H1 (cell line): ENCODE measurements at regions not wholly inside any gene's neighbourhood (a gene's known extent, or its start where the extent isn't known, plus 50 kb on each side); places are given as distances from the start of the nearest gene placed in this dataset.

Experiments used
- ASH2L ChIP-seq: fragments of 200-600, 300-600 bp; sonication (generic); IDR thresholded peaks from one replicate; pipeline ENCODE4 v1.7.1; 2017; ENCODE audit warnings: low read length
- BRCA1 ChIP-seq: IDR thresholded peaks from 2 replicates; pipeline ENCODE4 v1.6.1; 2012; ENCODE audit warnings: low read depth, low read length, improper control_type of control experiment
- CEBPB ChIP-seq: IDR thresholded peaks from 2 replicates; pipeline ENCODE4 v1.6.1; 2012; ENCODE audit warnings: low read depth, low read length
- CHD1 ChIP-seq: IDR thresholded peaks from 2 replicates; pipeline ENCODE4 v1.6.1; 2012; ENCODE audit warnings: low read depth, low read length, improper control_type of control experiment
- EGR1 ChIP-seq: IDR thresholded peaks from 2 replicates; pipeline ENCODE4 v1.6.1; 2011; ENCODE audit warnings: low read depth, low read length, borderline replicate concordance
- FOSL1 ChIP-seq: IDR thresholded peaks from 2 replicates; pipeline ENCODE4 v1.6.1; 2011; ENCODE audit warnings: mild to moderate bottlenecking, low read depth, low read length, moderate library complexity; ENCODE audit not compliant: insufficient read depth
- GTF2F1 ChIP-seq: IDR thresholded peaks from 2 replicates; pipeline ENCODE4 v1.6.1; 2012; ENCODE audit warnings: low read depth, low read length, improper control_type of control experiment, borderline replicate concordance
- POLR2AphosphoS5 ChIP-seq: IDR thresholded peaks from 2 replicates; pipeline ENCODE4 v1.6.1; 2011; ENCODE audit warnings: low read depth, low read length
- SP4 ChIP-seq: IDR thresholded peaks from 2 replicates; pipeline ENCODE4 v1.6.1; 2012; ENCODE audit warnings: low read length, inconsistent platforms
- TF ChIP-seq, protein P1 (sequence below): fragments of 300-600 bp; sonication (generic); IDR thresholded peaks from 2 replicates; pipeline ENCODE4 v1.7.1; 2012; ENCODE audit warnings: low read length, moderate library complexity, mild to moderate bottlenecking, inconsistent platforms; ENCODE audit not compliant: insufficient replicate concordance
- TF ChIP-seq, protein P2 (sequence below), 3 experiments: IDR thresholded peaks; 1 replicate in 2 of 3; 2 replicates in 1 of 3; pipeline versions ENCODE4 v1.5.1 to v1.6.1; 2011; ENCODE audit warnings: low read length in 3 of 3, mild to moderate bottlenecking in 3 of 3, inconsistent platforms in 2 of 3, low read depth in 1 of 3, moderate library complexity in 1 of 3; ENCODE audit not compliant: insufficient read depth in 1 of 3; ENCODE audit errors: control extremely low read depth in 1 of 3

DNA sequence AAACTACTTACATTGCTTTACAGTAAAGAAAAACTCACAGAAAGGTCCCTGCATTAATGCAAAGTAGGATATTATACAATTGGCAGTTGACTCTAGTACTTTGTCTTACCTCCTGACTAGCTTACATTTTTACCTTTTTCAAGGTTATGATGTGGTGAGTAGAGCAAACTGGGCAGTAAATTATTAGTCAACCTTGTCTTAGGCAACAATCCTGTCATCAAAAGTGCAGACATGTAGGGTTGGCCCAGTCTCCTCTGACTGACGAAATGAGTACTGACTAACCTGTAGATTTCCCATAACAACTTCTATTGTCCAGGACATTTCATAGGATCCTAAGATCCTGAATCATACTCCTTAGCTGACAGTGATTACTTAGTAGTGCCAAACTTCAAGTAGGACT is 142.0 kb upstream of the NUDT6 start (continued):
- TF ChIP-seq, protein P1, sequence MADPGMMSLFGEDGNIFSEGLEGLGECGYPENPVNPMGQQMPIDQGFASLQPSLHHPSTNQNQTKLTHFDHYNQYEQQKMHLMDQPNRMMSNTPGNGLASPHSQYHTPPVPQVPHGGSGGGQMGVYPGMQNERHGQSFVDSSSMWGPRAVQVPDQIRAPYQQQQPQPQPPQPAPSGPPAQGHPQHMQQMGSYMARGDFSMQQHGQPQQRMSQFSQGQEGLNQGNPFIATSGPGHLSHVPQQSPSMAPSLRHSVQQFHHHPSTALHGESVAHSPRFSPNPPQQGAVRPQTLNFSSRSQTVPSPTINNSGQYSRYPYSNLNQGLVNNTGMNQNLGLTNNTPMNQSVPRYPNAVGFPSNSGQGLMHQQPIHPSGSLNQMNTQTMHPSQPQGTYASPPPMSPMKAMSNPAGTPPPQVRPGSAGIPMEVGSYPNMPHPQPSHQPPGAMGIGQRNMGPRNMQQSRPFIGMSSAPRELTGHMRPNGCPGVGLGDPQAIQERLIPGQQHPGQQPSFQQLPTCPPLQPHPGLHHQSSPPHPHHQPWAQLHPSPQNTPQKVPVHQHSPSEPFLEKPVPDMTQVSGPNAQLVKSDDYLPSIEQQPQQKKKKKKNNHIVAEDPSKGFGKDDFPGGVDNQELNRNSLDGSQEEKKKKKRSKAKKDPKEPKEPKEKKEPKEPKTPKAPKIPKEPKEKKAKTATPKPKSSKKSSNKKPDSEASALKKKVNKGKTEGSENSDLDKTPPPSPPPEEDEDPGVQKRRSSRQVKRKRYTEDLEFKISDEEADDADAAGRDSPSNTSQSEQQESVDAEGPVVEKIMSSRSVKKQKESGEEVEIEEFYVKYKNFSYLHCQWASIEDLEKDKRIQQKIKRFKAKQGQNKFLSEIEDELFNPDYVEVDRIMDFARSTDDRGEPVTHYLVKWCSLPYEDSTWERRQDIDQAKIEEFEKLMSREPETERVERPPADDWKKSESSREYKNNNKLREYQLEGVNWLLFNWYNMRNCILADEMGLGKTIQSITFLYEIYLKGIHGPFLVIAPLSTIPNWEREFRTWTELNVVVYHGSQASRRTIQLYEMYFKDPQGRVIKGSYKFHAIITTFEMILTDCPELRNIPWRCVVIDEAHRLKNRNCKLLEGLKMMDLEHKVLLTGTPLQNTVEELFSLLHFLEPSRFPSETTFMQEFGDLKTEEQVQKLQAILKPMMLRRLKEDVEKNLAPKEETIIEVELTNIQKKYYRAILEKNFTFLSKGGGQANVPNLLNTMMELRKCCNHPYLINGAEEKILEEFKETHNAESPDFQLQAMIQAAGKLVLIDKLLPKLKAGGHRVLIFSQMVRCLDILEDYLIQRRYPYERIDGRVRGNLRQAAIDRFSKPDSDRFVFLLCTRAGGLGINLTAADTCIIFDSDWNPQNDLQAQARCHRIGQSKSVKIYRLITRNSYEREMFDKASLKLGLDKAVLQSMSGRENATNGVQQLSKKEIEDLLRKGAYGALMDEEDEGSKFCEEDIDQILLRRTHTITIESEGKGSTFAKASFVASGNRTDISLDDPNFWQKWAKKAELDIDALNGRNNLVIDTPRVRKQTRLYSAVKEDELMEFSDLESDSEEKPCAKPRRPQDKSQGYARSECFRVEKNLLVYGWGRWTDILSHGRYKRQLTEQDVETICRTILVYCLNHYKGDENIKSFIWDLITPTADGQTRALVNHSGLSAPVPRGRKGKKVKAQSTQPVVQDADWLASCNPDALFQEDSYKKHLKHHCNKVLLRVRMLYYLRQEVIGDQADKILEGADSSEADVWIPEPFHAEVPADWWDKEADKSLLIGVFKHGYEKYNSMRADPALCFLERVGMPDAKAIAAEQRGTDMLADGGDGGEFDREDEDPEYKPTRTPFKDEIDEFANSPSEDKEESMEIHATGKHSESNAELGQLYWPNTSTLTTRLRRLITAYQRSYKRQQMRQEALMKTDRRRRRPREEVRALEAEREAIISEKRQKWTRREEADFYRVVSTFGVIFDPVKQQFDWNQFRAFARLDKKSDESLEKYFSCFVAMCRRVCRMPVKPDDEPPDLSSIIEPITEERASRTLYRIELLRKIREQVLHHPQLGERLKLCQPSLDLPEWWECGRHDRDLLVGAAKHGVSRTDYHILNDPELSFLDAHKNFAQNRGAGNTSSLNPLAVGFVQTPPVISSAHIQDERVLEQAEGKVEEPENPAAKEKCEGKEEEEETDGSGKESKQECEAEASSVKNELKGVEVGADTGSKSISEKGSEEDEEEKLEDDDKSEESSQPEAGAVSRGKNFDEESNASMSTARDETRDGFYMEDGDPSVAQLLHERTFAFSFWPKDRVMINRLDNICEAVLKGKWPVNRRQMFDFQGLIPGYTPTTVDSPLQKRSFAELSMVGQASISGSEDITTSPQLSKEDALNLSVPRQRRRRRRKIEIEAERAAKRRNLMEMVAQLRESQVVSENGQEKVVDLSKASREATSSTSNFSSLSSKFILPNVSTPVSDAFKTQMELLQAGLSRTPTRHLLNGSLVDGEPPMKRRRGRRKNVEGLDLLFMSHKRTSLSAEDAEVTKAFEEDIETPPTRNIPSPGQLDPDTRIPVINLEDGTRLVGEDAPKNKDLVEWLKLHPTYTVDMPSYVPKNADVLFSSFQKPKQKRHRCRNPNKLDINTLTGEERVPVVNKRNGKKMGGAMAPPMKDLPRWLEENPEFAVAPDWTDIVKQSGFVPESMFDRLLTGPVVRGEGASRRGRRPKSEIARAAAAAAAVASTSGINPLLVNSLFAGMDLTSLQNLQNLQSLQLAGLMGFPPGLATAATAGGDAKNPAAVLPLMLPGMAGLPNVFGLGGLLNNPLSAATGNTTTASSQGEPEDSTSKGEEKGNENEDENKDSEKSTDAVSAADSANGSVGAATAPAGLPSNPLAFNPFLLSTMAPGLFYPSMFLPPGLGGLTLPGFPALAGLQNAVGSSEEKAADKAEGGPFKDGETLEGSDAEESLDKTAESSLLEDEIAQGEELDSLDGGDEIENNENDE, result no peak
- no peak for TF ChIP-seq POLR2AphosphoS5
- TF ChIP-seq ASH2L, result no peak
- TF ChIP-seq GTF2F1, result no peak
- no peak for TF ChIP-seq CHD1
- no peak for TF ChIP-seq EGR1
- TF ChIP-seq, protein P2, sequence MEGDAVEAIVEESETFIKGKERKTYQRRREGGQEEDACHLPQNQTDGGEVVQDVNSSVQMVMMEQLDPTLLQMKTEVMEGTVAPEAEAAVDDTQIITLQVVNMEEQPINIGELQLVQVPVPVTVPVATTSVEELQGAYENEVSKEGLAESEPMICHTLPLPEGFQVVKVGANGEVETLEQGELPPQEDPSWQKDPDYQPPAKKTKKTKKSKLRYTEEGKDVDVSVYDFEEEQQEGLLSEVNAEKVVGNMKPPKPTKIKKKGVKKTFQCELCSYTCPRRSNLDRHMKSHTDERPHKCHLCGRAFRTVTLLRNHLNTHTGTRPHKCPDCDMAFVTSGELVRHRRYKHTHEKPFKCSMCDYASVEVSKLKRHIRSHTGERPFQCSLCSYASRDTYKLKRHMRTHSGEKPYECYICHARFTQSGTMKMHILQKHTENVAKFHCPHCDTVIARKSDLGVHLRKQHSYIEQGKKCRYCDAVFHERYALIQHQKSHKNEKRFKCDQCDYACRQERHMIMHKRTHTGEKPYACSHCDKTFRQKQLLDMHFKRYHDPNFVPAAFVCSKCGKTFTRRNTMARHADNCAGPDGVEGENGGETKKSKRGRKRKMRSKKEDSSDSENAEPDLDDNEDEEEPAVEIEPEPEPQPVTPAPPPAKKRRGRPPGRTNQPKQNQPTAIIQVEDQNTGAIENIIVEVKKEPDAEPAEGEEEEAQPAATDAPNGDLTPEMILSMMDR (IDR thresholded peaks at IDR 0.05; ENCODE audit: control extremely low read depth in 1 of 3, insufficient read depth in 1 of 3, low read depth in 1 of 3, low read length in 3 of 3), result no peak
- TF ChIP-seq SP4, result no peak
- no peak for TF ChIP-seq CEBPB
- no peak for TF ChIP-seq FOSL1
- TF ChIP-seq BRCA1, result no peak
